GM23338 (cell line): ENCODE measurements at regions not wholly inside any gene's neighbourhood (a gene's known extent, or its start where the extent isn't known, plus 50 kb on each side); places are given as distances from the start of the nearest gene placed in this dataset.

Source experiments
- ATAC-seq: fragments of 200-7000 bp; cut with Tn5 transposase; 3 replicates; pipeline ENCODE4 v1.9.1; 2020
- DNase-seq: peaks from one replicate; pipeline ENCODE4 v3.0.0-alpha.2; 2015; ENCODE audit warnings: low spot score
- H2AFZ ChIP-seq: fragments of 200-600 bp; sonication (generic); 2 replicates; pipeline ENCODE4 v1.8.0; 2016; ENCODE audit warnings: antibody characterized with exemption, mild to moderate bottlenecking, moderate library complexity
- H3F3A ChIP-seq: fragments of 200-600 bp; sonication (generic); replicated peaks from 2 replicates; pipeline ENCODE4 v1.8.0; 2017; ENCODE audit warnings: antibody characterized with exemption, mixed run types, low read depth
- H3K27ac ChIP-seq: fragments of 200-600 bp; sonication (generic); 2 replicates; pipeline ENCODE4 v1.6.1; 2016; ENCODE audit warnings: low read depth
- H3K27me3 ChIP-seq: fragments of 200-600 bp; sonication (generic); 2 replicates; pipeline ENCODE4 v1.8.0; 2016; ENCODE audit warnings: mild to moderate bottlenecking, mixed run types, moderate library complexity; ENCODE audit not compliant: insufficient read depth
- H3K36me3 ChIP-seq: fragments of 200-600 bp; sonication (generic); 2 replicates; pipeline ENCODE4 v1.8.0; 2016; ENCODE audit warnings: mild to moderate bottlenecking; ENCODE audit not compliant: insufficient read depth
- H3K4me1 ChIP-seq: fragments of 200-600 bp; sonication (generic); 2 replicates; pipeline ENCODE4 v1.8.0; 2016; ENCODE audit warnings: mild to moderate bottlenecking, moderate library complexity; ENCODE audit not compliant: insufficient read depth
- H3K4me2 ChIP-seq: fragments of 200-600 bp; sonication (generic); 2 replicates; pipeline ENCODE4 v1.7.1; 2017; ENCODE audit warnings: mixed run types
- H3K4me3 ChIP-seq: fragments of 200-600 bp; sonication (generic); 2 replicates; pipeline ENCODE4 v1.6.1; 2016; ENCODE audit warnings: mixed run types
- H3K79me2 ChIP-seq: fragments of 200-600 bp; sonication (generic); replicated peaks from 2 replicates; pipeline ENCODE4 v1.8.0; 2017; ENCODE audit warnings: mild to moderate bottlenecking; ENCODE audit not compliant: insufficient read depth
- H3K9me2 ChIP-seq: fragments of 200-600 bp; sonication (generic); 2 replicates; pipeline ENCODE4 v1.8.0; 2017; ENCODE audit not compliant: insufficient read depth
- H4K20me1 ChIP-seq: fragments of 200-600 bp; sonication (generic); replicated peaks from 2 replicates; pipeline ENCODE4 v1.8.0; 2017; ENCODE audit warnings: mild to moderate bottlenecking; ENCODE audit not compliant: insufficient read depth
- H3K27ac Mint-ChIP-seq: 2 replicates; pipeline ENCODE4 v1.8.0; 2020; ENCODE audit warnings: inconsistent platforms, mild to moderate bottlenecking, moderate library complexity, mixed read lengths
- H3K27me3 Mint-ChIP-seq: 3 replicates; pipeline ENCODE4 v1.8.0; 2022; ENCODE audit warnings: low read depth, mild to moderate bottlenecking, moderate library complexity, mixed read lengths, inconsistent platforms; ENCODE audit not compliant: insufficient read depth, poor library complexity
- H3K36me3 Mint-ChIP-seq: 3 replicates; pipeline ENCODE4 v1.8.0; 2021; ENCODE audit warnings: low read depth, mild to moderate bottlenecking, inconsistent platforms, moderate library complexity, mixed read lengths
- H3K4me1 Mint-ChIP-seq: 3 replicates; pipeline ENCODE4 v1.8.0; 2020; ENCODE audit warnings: mild to moderate bottlenecking, inconsistent platforms, mixed read lengths
- H3K4me3 Mint-ChIP-seq: 3 replicates; pipeline ENCODE4 v1.8.0; 2021; ENCODE audit warnings: moderate library complexity, mild to moderate bottlenecking, inconsistent platforms, mixed read lengths
- H3K9me3 Mint-ChIP-seq: 3 replicates; pipeline ENCODE4 v1.8.0; 2020; ENCODE audit warnings: moderate library complexity, mild to moderate bottlenecking, inconsistent platforms, mixed read lengths
- CREB1 ChIP-seq: fragments of 250-450 bp; sonication (Bioruptor Pico); IDR thresholded peaks from 2 replicates; pipeline ENCODE4 v1.5.0; 2020; ENCODE audit warnings: low read depth, mild to moderate bottlenecking, moderate library complexity
- EZH2 ChIP-seq: fragments of 200-600 bp; sonication (generic); IDR thresholded peaks from one replicate; pipeline ENCODE4 v1.8.0; 2017; ENCODE audit warnings: antibody characterized with exemption, mild to moderate bottlenecking, low read depth; ENCODE audit not compliant: unreplicated experiment
- EZH2phosphoT487 ChIP-seq: fragments of 200-600 bp; sonication (generic); IDR thresholded peaks from one replicate; pipeline ENCODE4 v1.8.1; 2018; ENCODE audit warnings: antibody characterized with exemption; ENCODE audit not compliant: unreplicated experiment
- JUNB ChIP-seq: IDR thresholded peaks from one replicate; pipeline ENCODE4 v1.6.1; 2016; ENCODE audit warnings: antibody characterized with exemption; ENCODE audit not compliant: unreplicated experiment
- NANOG ChIP-seq: IDR thresholded peaks from 2 replicates; pipeline ENCODE4 v1.6.1; 2016; ENCODE audit warnings: antibody characterized with exemption, borderline replicate concordance
- POLR2AphosphoS5 ChIP-seq: IDR thresholded peaks from 2 replicates; pipeline ENCODE4 v1.6.1; 2016; ENCODE audit warnings: antibody characterized with exemption, low read depth
- STAT1 ChIP-seq: IDR thresholded peaks from one replicate; pipeline ENCODE4 v1.6.1; 2016; ENCODE audit warnings: antibody characterized with exemption; ENCODE audit not compliant: unreplicated experiment
- ZNF114 ChIP-seq: fragments of 250-450 bp; sonication (Bioruptor Pico); IDR thresholded peaks from 2 replicates; pipeline ENCODE4 v1.5.0; 2020; ENCODE audit warnings: mild to moderate bottlenecking, moderate library complexity
- ZNF331 ChIP-seq: fragments of 250-450 bp; sonication (Bioruptor Pico); IDR thresholded peaks from 2 replicates; pipeline ENCODE4 v1.5.0; 2020; ENCODE audit warnings: low read depth, mild to moderate bottlenecking, moderate library complexity
- TF ChIP-seq, protein P1 (sequence below): fragments of 250-450 bp; sonication (Bioruptor Pico); IDR thresholded peaks from 2 replicates; pipeline ENCODE4 v1.5.0; 2020; ENCODE audit warnings: mild to moderate bottlenecking, moderate library complexity
- TF ChIP-seq, protein P2 (sequence below), 2 experiments: fragments of 200-600 bp in 1 of 2; sonication (generic) in 1 of 2; conservative IDR thresholded peaks; 2 replicates each; pipeline versions ENCODE4 v1.5.1 to v1.6.1; 2016 to 2017; ENCODE audit warnings: antibody characterized with exemption in 2 of 2, low read depth in 2 of 2, mild to moderate bottlenecking in 2 of 2, moderate library complexity in 1 of 2
- TF ChIP-seq, protein P3 (sequence below): IDR thresholded peaks from one replicate; pipeline ENCODE4 v1.6.1; 2018; ENCODE audit warnings: antibody characterized with exemption; ENCODE audit not compliant: unreplicated experiment
- TF ChIP-seq, protein P4 (sequence below): IDR thresholded peaks from 2 replicates; pipeline ENCODE4 v1.6.1; 2016; ENCODE audit warnings: antibody characterized with exemption

DNA sequence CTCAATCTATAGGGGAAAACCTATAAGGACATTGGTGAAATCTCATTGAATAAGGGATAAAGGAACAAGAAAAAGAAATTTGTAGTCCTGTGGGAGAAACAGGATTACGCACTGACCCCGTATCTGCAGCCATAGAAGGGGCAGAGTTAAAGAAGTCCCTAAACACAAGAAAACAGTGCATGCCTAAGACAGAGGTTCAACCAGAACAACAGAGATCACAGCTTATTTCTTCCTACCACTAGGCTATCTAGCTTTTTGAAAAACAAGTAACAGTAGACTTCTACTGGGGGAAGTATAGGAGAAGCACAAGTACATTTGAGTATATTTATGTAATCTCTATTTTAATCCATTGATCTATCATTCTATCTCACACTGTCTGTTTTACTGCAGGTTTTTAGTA is 485.2 kb upstream of the REG3G start:
- no peak overlapping the region for H3K27ac ChIP-seq
- peaks cover 4% of the 10 kb centered on the region; the same call in 2 of the 3 replicates for H3K36me3 Mint-ChIP-seq
- H3K9me3 Mint-ChIP-seq, result peaks cover 12% of the 10 kb centered on the region; the same call in 2 of the 3 replicates
- H3K27ac Mint-ChIP-seq, result no peak overlapping the region
- no peaks in the 10 kb centered on the region for H3K27me3 ChIP-seq
- ATAC-seq, result no peak
- H3K4me1 Mint-ChIP-seq, result no peaks in the 10 kb centered on the region; the same call in 2 of the 3 replicates
- no peak overlapping the region for H2AFZ ChIP-seq
- H3K4me3 ChIP-seq, result no peak overlapping the region
- no peaks in the 10 kb centered on the region for H4K20me1 ChIP-seq
- H3K36me3 ChIP-seq, result no peaks in the 10 kb centered on the region
- H3K79me2 ChIP-seq, result no peaks in the 10 kb centered on the region
- no peak overlapping the region for H3K4me2 ChIP-seq
- peaks cover 2% of the 10 kb centered on the region for H3K27me3 Mint-ChIP-seq
- no peak for DNase-seq
- no peaks in the 10 kb centered on the region; the same call in 1 of the 2 replicates for H3K9me2 ChIP-seq
- no peaks in the 10 kb centered on the region for H3K4me1 ChIP-seq
- TF ChIP-seq, protein P1, sequence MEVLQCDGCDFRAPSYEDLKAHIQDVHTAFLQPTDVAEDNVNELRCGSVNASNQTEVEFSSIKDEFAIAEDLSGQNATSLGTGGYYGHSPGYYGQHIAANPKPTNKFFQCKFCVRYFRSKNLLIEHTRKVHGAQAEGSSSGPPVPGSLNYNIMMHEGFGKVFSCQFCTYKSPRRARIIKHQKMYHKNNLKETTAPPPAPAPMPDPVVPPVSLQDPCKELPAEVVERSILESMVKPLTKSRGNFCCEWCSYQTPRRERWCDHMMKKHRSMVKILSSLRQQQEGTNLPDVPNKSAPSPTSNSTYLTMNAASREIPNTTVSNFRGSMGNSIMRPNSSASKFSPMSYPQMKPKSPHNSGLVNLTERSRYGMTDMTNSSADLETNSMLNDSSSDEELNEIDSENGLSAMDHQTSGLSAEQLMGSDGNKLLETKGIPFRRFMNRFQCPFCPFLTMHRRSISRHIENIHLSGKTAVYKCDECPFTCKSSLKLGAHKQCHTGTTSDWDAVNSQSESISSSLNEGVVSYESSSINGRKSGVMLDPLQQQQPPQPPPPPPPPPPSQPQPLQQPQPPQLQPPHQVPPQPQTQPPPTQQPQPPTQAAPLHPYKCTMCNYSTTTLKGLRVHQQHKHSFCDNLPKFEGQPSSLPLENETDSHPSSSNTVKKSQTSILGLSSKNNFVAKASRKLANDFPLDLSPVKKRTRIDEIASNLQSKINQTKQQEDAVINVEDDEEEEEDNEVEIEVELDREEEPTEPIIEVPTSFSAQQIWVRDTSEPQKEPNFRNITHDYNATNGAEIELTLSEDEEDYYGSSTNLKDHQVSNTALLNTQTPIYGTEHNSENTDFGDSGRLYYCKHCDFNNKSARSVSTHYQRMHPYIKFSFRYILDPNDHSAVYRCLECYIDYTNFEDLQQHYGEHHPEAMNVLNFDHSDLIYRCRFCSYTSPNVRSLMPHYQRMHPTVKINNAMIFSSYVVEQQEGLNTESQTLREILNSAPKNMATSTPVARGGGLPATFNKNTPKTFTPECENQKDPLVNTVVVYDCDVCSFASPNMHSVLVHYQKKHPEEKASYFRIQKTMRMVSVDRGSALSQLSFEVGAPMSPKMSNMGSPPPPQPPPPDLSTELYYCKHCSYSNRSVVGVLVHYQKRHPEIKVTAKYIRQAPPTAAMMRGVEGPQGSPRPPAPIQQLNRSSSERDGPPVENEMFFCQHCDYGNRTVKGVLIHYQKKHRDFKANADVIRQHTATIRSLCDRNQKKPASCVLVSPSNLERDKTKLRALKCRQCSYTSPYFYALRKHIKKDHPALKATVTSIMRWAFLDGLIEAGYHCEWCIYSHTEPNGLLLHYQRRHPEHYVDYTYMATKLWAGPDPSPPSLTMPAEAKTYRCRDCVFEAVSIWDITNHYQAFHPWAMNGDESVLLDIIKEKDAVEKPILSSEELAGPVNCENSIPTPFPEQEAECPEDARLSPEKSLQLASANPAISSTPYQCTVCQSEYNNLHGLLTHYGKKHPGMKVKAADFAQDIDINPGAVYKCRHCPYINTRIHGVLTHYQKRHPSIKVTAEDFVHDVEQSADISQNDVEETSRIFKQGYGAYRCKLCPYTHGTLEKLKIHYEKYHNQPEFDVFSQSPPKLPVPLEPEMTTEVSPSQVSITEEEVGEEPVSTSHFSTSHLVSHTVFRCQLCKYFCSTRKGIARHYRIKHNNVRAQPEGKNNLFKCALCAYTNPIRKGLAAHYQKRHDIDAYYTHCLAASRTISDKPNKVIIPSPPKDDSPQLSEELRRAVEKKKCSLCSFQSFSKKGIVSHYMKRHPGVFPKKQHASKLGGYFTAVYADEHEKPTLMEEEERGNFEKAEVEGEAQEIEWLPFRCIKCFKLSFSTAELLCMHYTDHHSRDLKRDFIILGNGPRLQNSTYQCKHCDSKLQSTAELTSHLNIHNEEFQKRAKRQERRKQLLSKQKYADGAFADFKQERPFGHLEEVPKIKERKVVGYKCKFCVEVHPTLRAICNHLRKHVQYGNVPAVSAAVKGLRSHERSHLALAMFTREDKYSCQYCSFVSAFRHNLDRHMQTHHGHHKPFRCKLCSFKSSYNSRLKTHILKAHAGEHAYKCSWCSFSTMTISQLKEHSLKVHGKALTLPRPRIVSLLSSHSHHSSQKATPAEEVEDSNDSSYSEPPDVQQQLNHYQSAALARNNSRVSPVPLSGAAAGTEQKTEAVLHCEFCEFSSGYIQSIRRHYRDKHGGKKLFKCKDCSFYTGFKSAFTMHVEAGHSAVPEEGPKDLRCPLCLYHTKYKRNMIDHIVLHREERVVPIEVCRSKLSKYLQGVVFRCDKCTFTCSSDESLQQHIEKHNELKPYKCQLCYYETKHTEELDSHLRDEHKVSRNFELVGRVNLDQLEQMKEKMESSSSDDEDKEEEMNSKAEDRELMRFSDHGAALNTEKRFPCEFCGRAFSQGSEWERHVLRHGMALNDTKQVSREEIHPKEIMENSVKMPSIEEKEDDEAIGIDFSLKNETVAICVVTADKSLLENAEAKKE, result no peak
- no peak for TF ChIP-seq NANOG
- no peak for TF ChIP-seq ZNF114 (CRISPR knock-in tag)
- TF ChIP-seq, protein P2, sequence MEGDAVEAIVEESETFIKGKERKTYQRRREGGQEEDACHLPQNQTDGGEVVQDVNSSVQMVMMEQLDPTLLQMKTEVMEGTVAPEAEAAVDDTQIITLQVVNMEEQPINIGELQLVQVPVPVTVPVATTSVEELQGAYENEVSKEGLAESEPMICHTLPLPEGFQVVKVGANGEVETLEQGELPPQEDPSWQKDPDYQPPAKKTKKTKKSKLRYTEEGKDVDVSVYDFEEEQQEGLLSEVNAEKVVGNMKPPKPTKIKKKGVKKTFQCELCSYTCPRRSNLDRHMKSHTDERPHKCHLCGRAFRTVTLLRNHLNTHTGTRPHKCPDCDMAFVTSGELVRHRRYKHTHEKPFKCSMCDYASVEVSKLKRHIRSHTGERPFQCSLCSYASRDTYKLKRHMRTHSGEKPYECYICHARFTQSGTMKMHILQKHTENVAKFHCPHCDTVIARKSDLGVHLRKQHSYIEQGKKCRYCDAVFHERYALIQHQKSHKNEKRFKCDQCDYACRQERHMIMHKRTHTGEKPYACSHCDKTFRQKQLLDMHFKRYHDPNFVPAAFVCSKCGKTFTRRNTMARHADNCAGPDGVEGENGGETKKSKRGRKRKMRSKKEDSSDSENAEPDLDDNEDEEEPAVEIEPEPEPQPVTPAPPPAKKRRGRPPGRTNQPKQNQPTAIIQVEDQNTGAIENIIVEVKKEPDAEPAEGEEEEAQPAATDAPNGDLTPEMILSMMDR (conservative IDR thresholded peaks at IDR 0.05; ENCODE audit: low read depth in 2 of 2), result no peak
- TF ChIP-seq, protein P3, sequence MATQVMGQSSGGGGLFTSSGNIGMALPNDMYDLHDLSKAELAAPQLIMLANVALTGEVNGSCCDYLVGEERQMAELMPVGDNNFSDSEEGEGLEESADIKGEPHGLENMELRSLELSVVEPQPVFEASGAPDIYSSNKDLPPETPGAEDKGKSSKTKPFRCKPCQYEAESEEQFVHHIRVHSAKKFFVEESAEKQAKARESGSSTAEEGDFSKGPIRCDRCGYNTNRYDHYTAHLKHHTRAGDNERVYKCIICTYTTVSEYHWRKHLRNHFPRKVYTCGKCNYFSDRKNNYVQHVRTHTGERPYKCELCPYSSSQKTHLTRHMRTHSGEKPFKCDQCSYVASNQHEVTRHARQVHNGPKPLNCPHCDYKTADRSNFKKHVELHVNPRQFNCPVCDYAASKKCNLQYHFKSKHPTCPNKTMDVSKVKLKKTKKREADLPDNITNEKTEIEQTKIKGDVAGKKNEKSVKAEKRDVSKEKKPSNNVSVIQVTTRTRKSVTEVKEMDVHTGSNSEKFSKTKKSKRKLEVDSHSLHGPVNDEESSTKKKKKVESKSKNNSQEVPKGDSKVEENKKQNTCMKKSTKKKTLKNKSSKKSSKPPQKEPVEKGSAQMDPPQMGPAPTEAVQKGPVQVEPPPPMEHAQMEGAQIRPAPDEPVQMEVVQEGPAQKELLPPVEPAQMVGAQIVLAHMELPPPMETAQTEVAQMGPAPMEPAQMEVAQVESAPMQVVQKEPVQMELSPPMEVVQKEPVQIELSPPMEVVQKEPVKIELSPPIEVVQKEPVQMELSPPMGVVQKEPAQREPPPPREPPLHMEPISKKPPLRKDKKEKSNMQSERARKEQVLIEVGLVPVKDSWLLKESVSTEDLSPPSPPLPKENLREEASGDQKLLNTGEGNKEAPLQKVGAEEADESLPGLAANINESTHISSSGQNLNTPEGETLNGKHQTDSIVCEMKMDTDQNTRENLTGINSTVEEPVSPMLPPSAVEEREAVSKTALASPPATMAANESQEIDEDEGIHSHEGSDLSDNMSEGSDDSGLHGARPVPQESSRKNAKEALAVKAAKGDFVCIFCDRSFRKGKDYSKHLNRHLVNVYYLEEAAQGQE, result no peak
- TF ChIP-seq CREB1 (CRISPR knock-in tag), result no peak
- TF ChIP-seq JUNB, result no peak
- TF ChIP-seq EZH2, result no peak
- no peak for TF ChIP-seq ZNF331 (CRISPR knock-in tag)
- no peak for TF ChIP-seq EZH2phosphoT487
- TF ChIP-seq, protein P4, sequence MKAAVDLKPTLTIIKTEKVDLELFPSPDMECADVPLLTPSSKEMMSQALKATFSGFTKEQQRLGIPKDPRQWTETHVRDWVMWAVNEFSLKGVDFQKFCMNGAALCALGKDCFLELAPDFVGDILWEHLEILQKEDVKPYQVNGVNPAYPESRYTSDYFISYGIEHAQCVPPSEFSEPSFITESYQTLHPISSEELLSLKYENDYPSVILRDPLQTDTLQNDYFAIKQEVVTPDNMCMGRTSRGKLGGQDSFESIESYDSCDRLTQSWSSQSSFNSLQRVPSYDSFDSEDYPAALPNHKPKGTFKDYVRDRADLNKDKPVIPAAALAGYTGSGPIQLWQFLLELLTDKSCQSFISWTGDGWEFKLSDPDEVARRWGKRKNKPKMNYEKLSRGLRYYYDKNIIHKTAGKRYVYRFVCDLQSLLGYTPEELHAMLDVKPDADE, result no peak
- TF ChIP-seq STAT1, result no peak
- no peak for TF ChIP-seq POLR2AphosphoS5
- H3K4me3 Mint-ChIP-seq, result no peak overlapping the region
- no peaks in the 10 kb centered on the region for H3F3A ChIP-seq
